ENCODE measurements at regions not wholly inside any gene's neighbourhood (a gene's known extent, or its start where the extent isn't known, plus 50 kb on each side); places are given as distances from the start of the nearest gene placed in this dataset.

GRCh38 chr2:113357071-113357470 is 78.3 kb upstream of the PAX8 start:
- TF ChIP-seq CTCF (IDR thresholded peaks at IDR 0.05) (no peak), POLR2AphosphoS5 (IDR thresholded peaks at IDR 0.05) (no peak)
